NCI-H1930 (cell line): ENCODE measurements at regions not wholly inside any gene's neighbourhood (a gene's known extent, or its start where the extent isn't known, plus 50 kb on each side); places are given as distances from the start of the nearest gene placed in this dataset.
A peak's percentile ranks its signal among the peaks of the same experiment; 100 is the strongest.
"Not testable (repeated sequence)": the region's sequence is repeated elsewhere in the genome, so short reads cannot be mapped to it uniquely, and the experiment has no call there.

ENCODE experiments used
- DNase-seq, 2 experiments: peaks; one replicate each; lab custom pipeline; 2025; lab: John Stamatoyannopoulos, UW

DNA sequence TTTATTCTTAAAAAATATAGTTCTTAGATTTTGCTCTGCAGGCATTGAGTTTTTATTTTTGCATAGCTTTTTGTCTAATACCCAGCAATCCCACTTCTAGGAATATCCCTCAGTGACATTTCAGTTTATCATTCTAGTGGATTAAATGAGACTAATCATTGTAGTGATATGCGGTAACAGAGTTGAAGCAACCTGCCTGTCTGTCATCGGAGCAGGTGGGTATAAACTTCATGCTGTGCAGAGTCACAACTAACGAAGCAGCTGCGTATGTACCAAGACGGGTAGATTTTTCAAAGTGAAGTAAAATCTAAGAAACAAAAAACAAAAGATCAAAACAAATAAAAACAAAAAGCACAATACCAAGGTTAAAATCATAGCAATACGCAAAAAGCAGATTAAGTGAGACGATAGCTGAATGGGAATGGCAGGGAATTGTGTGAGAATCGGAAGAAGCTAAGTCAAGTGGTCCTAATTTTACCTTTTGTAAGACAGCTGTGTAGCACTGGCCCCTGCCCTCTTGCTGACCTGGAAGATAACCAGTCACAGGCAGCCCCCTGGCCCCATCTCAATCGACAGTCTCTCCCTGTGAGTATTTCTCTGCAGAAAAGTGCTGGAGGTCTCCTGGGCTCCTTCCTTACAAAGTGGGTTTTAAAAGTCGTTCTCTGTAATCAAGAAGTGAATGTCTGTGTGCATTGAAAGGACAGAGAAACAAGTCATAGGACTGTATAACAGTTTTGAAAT lies 169.2 kb downstream of the OR2B2 start:
- no peak for DNase-seq

DNA sequence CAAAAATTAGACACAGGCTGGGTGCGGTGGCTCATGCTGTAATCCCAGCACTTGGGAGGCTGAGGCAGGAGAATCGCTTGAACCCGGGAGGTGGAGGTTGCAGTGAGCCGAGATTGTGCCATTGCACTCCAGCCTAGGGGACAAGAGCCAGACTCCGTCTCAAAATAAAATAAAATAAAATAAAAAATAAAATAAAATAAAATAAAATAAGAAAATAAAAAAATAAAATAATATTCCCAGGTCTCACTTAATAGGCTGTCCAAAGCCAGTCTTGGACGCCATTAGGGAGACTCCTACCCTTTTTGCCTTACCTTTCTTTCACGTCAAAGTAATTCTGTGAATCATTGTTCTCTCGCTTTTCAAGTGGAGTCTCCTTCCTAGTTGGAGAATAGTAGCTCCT lies 172.3 kb downstream of the OR2B2 start:
- DNase-seq = not testable (repeated sequence)

DNA sequence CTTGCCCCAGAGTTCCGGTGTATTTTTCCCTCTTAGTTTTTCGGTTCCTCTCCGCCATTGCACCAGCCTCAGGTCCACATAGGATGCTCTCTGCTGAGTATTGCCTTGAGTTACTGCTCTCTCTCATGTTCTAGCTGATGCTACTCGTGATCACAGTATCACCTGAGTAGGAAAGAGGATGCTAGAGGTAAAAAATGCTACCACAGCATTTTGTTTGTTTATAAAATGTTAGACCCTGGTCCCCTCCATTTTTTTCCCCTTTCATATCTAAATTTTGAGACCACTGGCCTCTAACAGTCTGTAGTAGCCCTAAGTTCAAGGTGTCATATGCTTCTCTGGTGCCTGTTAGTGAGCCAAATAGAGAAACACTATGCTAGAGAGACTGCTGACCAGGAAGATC lies 175.5 kb downstream of the OR2B2 start:
- no peak for DNase-seq

DNA sequence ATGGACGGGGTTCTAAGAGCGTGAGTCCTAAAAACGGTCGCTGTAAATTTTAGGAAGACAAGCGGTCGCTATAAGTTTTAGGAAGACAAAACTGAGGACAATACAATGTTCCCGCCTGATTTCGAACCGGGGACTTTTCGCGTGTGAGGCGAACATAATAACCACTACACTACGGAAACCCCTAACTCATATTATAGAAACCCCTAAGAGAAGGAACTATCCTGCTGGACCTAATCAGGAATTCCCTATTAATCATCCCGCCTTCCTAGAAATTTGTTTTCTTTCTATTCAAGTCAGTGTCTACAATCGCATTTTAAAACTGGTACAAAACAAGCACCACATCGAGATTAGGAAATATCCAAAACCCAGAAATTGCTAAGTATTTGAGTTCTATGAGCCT lies 183.8 kb downstream of the OR2B2 start:
- DNase-seq = no peak

DNA sequence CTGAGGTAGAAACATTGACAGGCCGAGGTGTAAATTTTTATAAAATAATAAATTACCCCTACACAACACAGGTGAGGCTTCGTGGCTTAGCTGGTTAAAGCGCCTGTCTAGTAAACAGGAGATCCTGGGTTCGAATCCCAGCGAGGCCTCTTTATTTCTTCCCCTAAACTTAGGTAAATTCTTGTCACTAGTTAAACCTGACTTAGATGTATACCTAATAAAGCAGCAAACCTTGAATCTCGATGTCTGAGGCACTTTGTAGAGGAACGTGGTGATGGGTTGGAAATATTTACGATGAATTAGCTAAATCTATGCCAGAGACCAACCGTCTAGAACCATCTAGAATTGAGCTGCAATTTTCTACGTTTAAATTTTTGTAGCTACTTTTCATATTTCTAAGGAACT lies 185.6 kb downstream of the OR2B2 start:
- no peak for DNase-seq

DNA sequence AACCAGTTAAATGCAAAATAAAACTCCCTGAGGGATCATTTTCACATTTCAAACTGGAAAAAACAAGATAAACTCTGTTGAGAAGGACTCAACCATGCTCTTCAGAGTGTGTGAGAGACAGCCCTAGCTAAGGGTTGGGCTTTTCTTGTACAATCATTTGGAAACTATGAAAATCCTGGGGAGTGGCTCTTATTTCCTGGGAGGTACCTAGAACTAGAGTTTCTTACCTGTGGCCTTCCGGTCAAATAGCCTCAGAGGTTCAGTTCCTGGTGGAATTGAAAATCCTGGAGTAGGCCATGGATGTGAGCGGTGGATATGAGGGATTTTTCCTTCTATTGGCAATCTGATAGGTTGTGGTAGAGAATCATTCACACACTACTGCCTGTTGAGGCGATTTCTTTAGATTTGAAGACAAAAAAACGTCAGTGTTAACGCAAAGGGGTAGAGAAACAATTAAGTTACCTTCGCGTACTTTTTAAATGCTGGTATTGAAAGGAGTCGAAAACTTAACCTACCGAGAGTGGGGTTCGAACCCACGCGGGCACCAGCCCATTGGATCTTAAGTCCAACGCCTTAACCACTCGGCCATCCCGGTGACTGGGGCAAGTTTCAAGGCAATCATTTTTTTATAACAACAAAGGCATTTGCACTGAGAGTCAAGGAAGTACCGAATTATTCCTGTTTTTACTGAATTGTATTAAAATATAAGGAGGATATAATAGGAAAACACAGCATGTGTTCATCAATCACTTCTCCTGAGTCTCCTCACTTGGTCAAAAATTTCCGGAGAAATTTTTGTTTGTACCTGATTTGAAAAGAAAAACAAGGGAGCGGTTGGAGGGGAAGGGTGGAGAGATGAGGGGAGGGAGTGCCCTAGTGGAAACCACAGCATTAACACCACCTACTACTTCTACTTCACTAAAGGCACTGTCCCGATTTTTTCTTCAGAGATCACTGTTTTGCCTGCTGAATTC lies 191.3 kb downstream of the OR2B2 start:
- DNase-seq = no peak

DNA sequence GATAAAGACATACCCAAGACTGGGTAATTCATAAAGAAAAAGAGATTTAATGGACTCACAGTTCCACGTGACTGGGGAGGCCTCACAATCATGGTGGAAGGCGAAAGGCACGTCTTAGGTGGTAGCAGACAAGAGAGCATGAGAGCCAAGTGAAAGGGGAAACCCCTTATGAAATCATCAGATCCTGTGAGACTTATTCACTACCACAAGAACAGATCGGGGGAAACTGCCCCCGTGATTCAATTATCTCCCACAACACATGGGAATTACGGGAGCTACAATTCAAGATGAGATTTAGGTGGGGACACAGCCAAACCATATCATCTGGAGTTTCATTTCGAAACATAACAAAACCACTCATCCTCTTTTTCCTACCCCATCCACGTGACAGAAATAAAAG lies 193.2 kb downstream of the OR2B2 start:
- not testable (repeated sequence) for DNase-seq

DNA sequence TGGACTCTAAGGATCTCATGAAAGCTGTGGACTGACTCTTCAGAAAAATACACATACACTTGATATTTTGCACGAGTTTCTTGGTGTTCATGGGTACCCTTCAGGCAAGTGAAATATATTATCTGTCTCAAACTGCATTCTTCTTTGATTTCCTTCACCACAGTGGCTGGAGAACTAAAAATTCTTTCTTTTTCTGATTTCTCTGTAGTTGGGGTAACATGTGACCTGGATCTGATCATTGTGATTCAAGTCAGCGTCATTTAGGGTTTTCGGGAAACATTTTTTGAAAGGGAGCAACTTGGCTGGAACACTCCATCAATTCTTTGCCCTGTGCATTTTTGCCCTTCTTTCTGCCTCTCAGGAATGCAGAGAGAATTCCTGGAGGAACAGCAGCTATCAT lies 205.8 kb downstream of the OR2B2 start:
- no peak for DNase-seq

DNA sequence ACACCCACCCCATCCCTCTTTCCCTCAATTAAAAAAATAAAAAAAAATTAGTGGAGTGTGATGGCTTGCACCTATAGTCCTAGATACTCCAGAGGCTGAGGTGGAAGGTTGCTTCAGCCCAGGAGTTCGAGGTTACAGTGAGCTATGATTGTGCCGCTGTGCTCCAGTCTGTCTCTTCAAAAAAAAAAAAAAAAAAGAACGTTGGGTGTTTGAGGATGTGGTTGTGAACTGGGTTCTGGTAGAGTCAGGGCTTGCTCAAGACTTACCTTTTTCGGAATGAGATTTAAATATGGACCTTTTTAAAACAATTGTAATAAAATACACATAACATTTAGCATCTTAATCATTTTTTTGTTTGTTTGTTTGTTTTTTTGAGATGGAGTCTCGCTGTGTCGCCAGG lies 211.9 kb downstream of the OR2B2 start:
- no peak for DNase-seq

DNA sequence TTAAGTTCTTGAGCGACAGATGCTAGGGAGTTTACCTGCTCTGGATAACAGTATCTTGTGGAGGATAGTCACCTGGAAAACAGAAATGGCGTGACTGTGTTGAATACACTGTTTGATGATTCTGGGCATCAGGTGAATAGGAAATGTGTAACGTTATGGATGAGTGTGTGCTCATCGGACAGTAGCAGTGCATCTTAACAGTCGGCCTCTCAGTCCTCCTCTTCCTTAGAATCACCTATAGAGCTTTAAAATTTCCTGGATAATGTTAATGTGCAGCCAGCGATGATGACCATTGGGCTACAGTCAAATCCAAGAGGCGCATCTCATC lies 217.7 kb downstream of the OR2B2 start:
- DNase-seq = no peak

DNA sequence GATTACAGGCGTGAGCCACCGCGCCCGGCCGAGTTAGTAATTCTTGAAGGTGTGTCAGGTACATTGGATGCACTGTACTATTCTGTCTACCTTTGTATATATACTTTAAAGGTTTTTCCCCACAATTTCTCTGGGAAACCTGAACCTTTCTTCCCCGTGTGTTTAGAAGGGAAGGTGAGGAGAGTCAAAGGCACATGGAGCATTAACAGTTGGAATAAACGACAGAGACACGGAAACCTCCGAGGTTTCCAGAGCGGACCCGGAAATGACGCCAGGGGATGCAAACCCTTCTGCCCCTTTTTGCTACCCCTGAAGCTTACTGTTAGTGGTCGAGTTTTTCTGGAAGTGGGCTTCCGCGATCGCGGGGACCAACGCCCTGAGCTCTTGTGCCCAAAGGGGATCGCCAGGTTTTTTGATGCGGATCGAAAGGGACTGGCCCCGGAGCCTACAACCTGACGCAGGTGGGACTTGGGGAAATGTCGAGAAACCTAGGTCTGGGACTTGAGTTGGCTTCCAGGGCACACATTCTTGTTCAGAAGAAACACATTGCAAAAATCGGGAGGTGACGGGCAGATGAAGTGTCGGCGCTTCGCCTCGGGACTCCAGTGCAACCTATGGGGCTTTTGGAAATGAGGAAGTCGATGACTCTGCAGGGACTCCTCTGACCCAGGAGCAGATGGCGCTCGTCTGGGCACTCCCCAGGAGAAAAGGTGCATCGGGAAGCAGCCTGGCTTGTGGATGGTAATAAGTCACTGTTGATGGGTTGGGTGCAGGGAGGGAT lies 218.2 kb downstream of the OR2B2 start:
- DNase-seq = peak; percentile 45 to 73

DNA sequence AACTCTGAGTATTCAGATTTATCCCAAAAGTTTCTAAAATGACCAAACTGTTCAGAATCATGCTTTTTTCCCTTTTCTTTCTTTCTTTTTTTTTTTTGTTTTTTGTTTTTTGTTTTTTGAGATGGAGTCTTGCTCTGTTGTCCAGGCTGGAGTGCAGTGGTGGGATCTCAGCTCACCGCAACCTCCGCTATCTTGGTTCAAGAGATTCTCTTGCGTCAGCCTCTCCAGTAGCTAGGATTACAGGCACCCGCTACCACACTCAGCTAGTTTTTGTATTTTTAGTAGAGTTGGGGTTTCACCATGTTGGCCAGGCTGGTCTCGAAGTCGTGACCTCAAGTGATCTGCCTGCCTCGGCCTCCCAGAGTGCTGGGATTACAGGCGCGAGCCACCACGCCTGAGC lies 219.2 kb upstream of the ZNF184 start:
- not testable (repeated sequence) for DNase-seq

DNA sequence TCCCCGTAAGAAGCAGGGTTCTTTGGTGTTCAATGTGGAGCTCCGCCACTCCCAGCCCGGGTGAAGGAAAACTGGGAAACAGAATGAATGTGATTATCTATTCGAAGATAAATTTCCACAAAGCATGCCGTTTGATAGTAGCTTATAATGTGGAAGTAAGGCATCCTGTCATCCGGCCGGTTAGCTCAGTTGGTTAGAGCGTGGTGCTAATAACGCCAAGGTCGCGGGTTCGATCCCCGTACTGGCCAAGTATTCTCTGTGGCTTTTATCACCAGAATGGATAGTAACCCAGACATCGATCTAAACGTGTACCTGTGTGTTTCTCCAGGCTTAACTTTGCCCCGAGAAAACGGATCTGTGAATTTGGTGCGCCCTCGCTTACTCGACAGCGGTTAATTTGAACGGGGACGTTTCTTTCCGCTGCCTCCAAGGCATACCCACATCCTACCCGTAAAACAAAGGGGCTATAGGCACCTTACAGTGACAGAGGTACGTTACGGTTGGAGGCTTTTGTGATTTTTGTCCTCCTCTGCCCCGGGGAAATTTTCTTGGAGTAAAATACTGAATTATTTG lies 215.2 kb upstream of the ZNF184 start:
- peak; percentile 83 to 87 for DNase-seq

DNA sequence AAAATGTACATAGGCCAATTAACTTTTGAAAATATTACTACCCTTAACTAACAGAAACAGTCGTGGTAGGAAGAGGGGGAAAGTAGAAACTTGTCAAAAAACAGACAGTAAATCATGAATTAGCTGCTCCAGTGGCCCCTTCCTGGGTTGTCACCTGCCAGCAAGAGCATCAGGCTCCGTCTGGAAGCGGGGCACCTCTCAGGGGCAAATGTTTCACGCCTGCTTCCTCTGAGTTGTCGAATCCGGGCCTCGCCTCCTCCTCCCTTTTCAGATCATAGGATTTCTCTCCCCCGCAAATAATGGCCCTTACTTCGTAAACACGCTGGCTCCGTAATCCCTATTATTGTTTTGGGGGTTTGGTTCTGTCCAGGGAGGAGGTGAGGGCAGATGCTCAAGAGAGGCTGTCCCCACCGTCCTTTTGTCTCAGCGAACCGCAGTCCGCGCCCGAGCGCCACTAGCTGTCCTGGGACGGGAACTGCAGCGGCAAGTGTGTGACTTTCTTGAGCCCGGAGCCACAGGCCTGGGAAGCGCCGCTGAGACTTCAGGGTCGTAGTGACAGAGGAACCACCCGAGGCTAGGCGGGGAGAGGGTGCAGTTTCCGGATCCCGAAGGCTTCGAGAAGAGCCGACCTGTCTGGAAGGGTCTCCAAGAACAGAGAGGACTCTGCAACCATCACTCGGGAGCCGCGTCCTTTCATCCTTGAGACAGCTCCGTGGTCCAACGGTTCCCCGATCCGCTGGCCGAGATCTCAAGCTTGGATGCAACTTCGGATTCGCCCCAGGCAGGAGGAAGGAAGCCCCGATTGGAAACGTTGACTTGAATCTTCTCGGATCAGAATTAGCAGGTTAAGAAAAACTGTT lies 214.5 kb upstream of the ZNF184 start:
- DNase-seq = peak; percentile 81 to 86

DNA sequence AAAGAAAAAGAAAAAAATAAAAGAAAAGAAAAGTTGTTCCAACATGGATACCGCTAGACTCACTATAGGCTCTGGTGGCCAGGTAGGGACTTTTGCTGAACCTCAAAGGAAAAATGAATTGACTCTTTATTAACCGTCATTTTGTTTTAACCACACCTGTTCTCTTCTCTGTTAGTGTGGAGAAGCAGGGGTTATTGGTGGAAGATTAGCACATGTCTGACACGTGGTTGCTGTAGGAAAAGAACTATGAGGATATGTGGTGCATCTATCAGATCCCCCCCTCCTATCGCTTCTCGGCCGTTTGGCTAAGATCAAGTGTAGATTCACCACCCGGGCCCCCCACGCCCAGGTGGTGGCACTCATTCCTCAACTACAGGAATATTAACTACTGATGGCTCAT lies 212.4 kb upstream of the ZNF184 start:
- no peak for DNase-seq

DNA sequence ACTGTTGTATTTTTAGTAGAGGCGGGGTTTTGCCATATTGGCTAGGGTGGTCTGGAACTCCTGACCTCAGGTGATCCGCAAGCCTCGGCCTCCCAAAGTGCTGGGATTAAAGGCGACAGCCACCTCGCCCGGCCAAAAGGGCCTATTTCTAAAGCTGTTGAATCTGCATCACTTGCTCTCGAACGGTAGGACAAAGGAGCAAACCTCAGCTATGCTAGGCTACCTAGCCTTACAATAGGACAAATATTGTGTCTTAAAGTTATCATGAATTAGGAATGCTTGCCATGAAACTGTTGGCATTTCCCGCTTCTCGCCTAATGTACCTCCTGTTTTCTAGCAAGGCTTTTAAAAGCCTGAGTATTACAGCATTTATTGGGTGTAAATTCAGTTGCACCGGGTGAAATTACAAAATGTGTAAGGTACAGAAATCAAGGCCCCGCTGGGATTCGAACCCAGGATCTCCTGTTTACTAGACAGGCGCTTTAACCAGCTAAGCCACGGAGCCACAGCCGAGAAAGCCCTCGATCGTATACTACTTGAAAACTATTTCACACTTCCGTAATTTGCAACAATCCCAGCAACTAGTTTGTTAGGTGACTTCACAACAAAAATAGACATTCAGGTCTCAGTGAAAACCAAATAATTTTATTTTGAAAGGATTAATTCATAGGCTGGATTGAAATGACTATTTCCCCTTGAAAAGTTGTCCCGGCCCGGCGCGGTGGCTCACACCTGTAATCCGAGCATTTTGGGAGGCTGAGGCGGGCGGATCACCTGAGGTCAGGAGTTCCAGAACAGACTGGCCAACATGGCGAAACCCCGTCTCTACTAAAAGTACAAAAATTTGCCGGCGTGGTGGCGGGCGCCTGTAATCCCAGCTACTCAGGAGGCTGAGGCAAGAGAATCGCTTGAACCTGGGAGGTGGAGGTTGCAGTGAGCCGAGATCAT lies 211.6 kb upstream of the ZNF184 start:
- peak; percentile 63 to 73 for DNase-seq

DNA sequence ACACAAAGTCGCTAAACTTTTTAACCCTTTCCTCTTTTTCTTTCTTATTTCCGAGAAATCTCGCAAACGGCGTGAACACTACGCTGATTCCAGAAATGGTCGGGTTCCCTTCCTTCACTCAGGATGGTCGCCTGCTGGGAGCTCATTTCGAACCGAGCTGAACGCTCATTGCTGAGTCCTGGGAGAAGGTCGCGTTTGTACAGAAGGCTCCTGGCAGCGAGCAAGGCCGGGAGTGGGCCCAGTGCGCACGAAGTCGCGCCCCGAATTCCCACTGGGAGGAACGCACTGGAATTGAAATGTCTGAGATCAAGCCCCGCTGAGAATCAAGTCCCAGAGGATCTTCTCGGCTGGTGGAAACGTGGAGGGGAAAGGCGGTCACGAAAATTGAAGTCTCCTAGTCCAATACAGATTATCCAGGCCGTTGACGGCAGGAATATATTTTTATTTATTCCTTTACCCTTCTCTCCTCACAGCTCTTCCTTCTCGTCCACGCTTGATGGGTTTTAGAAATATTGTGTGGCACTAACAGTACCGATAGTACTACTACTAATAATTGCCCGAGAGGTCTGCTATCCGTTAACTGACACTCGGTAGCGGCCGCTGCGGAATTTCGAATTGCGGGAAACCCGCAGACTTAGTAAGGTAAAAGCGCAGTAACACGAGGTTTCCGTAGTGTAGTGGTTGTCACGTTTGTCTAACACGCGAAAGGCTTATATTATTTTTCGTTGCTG lies 207.2 kb upstream of the ZNF184 start:
- DNase-seq = no peak

DNA sequence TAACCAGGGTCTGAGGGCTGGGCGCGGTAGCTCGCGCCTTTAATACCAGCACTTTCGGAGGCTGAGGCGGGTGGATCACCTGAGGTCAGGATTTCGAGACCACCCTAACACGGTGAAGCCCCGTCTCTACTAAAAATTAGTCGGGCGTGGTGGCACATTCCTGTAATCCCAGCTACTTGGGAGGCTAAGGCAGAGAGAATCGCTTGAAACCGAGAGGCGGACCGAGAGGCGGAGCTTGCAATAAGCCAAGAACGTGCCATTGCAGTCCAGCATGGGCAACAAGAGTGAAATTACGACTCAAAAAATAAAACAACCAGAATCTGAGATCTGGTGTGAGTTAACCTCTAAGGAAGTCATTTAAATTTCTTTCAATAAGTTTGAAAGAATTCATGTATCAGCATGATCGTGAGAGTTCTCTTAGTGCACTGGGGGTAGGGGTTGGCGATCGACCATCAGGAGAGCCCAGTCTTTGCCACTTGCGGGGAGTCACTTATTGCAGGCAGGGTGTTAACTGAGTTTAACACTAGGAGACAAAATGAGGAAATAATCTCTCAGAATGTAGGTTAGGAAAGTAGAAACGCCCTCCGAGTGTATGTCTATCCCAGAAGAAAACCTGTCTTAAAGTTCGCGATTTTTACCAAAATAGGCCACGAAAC lies 206.5 kb upstream of the ZNF184 start:
- DNase-seq = no peak

DNA sequence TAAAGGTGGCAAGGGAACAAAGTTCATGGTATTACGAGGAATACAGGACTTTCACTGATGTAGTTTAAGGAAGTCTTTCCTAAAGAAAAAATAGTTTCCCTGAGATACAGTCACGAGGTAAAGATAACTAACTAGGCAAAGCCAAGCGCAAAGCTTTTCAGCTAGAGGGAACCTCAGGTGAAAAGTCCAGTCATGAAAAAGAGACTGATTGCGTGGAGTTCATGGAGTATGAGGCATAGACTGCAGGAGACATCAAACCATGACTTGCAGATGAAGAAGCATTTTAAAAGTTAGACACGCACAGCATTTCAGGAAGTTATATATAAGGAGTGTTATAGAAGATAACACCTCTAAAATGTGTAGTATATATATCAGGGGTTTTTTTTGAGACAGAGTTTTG lies 205.6 kb upstream of the ZNF184 start:
- no peak for DNase-seq
